ENCODE measurements at regions not wholly inside any gene's neighbourhood (a gene's known extent, or its start where the extent isn't known, plus 50 kb on each side); places are given as distances from the start of the nearest gene placed in this dataset.

GRCh38 chr7:142557971-142558582, 191.2 kb upstream of the PRSS1 start:
- Histone ChIP-seq H3K4me1 (no peaks in the 10 kb centered on the region), H3K4me3 (no peak overlapping the region), H3K9me3 (no peaks in the 10 kb centered on the region), H3K27me3 (peaks cover 6% of the 10 kb centered on the region), H3K27ac (no peak overlapping the region), H3K36me3 (no peaks in the 10 kb centered on the region)
- DNase-seq, result peak; percentile 50
- intact Hi-C loops (cut with DNase I; ENCODE audit: low total_unique reads) (no loop called here), in situ Hi-C loops (cut with MboI; ENCODE audit: low pct_ligation_motif_present in 1 of 4, low pct_unique_long_range_greater_than_20kb in 1 of 4, low sequenced_read_pairs in 3 of 4) (no loop called here)
- WGBS, 2 donors (ENCODE audit: low coverage in 1 of 2), result 37% methylated on average over 5 of the region's 5 CpGs; no CpG with 5 or more reads in 1 of the 2 donors
- TF ChIP-seq POLR2A (IDR thresholded peaks at IDR 0.05) (no peak), POLR2AphosphoS5 (IDR thresholded peaks at IDR 0.05) (no peak), EP300 (IDR thresholded peaks at IDR 0.05; ENCODE audit: low read depth) (no peak)
- TF ChIP-seq, protein P1, sequence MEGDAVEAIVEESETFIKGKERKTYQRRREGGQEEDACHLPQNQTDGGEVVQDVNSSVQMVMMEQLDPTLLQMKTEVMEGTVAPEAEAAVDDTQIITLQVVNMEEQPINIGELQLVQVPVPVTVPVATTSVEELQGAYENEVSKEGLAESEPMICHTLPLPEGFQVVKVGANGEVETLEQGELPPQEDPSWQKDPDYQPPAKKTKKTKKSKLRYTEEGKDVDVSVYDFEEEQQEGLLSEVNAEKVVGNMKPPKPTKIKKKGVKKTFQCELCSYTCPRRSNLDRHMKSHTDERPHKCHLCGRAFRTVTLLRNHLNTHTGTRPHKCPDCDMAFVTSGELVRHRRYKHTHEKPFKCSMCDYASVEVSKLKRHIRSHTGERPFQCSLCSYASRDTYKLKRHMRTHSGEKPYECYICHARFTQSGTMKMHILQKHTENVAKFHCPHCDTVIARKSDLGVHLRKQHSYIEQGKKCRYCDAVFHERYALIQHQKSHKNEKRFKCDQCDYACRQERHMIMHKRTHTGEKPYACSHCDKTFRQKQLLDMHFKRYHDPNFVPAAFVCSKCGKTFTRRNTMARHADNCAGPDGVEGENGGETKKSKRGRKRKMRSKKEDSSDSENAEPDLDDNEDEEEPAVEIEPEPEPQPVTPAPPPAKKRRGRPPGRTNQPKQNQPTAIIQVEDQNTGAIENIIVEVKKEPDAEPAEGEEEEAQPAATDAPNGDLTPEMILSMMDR (IDR thresholded peaks at IDR 0.05), result peak; percentile 39 to 63 (median 51)

- Histone ChIP-seq H3K27me3 (peaks cover 6% of the 10 kb centered on the region), H3K4me3 (no peak overlapping the region), H3K4me1 (no peaks in the 10 kb centered on the region), H3K9me3 (no peaks in the 10 kb centered on the region), H3K27ac (no peak overlapping the region), H3K36me3 (no peaks in the 10 kb centered on the region)
- DNase-seq, result peak; percentile 18
- 11 to 43% methylated on average over 1 to 5 of the region's 5 CpGs for WGBS, 2 donors (ENCODE audit: low coverage in 1 of 2)
- in situ Hi-C loops (cut with MboI; ENCODE audit: low pct_ligation_motif_present in 1 of 4, low pct_unique_long_range_greater_than_20kb in 1 of 4, low sequenced_read_pairs in 3 of 4) (no loop called here), intact Hi-C loops (cut with DNase I; ENCODE audit: low total_unique reads) (no loop called here)
- TF ChIP-seq EP300 (IDR thresholded peaks at IDR 0.05; ENCODE audit: low read depth), result no peak
- no peak for TF ChIP-seq POLR2A (IDR thresholded peaks at IDR 0.05)
- TF ChIP-seq POLR2AphosphoS5 (IDR thresholded peaks at IDR 0.05), result no peak
- TF ChIP-seq, protein P1 (IDR thresholded peaks at IDR 0.05), result no peak
These were observed 192.5 kb upstream of the PRSS1 start for GRCh38 chr7:142556740-142557139.

- Histone ChIP-seq H3K4me3 (no peak overlapping the region), H3K27me3 (peaks cover 9% of the 10 kb centered on the region), H3K9me3 (no peaks in the 10 kb centered on the region), H3K27ac (no peak overlapping the region), H3K36me3 (no peaks in the 10 kb centered on the region), H3K4me1 (no peaks in the 10 kb centered on the region)
- no peak for TF ChIP-seq EP300 (IDR thresholded peaks at IDR 0.05; ENCODE audit: low read depth)
- TF ChIP-seq, protein P1 (IDR thresholded peaks at IDR 0.05), result no peak
- TF ChIP-seq POLR2AphosphoS5 (IDR thresholded peaks at IDR 0.05), result no peak
- TF ChIP-seq POLR2A (IDR thresholded peaks at IDR 0.05), result no peak
- no peak for DNase-seq
- 53 to 71% methylated on average over 8 to 10 of the region's 10 CpGs for WGBS, 2 donors (ENCODE audit: low coverage in 1 of 2)
- intact Hi-C loops (cut with DNase I; ENCODE audit: low total_unique reads), result no loop called here
- in situ Hi-C loops (cut with MboI; ENCODE audit: low pct_ligation_motif_present in 1 of 4, low pct_unique_long_range_greater_than_20kb in 1 of 4, low sequenced_read_pairs in 3 of 4), result no loop called here
These were observed 194.4 kb upstream of the PRSS1 start for GRCh38 chr7:142554560-142555532.

DNA sequence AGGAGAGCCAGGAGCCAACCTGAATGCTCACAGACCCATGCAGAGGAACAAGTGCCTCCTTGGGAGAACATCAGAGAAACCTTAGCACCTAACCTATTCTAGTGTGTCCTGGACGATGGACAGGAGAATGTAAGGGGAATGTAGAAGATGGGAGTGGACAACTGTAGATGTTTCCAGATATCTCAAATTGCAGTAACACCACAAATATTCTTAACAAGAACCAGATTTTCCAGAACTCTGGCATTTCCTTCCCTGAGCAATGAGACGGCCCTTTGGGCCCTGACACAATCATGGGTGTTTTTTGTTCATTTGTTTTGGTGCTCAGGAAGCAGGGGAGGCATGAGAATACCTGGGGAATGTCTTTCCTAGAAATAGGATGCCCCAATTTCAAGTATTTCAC, 196.1 kb upstream of the PRSS1 start:
- no peak overlapping the region for H3K27ac ChIP-seq
- 80 to 90% methylated on average over 2 of the region's 2 CpGs for WGBS, 2 donors (ENCODE audit: low coverage in 1 of 2)
- in situ Hi-C loops (cut with MboI; ENCODE audit: low pct_ligation_motif_present in 1 of 4, low pct_unique_long_range_greater_than_20kb in 1 of 4, low sequenced_read_pairs in 3 of 4), result no loop called here
- H3K27me3 ChIP-seq, result peaks cover 5% of the 10 kb centered on the region
- no peaks in the 10 kb centered on the region for H3K4me1 ChIP-seq
- no peak overlapping the region for H3K4me3 ChIP-seq
- no peaks in the 10 kb centered on the region for H3K36me3 ChIP-seq
- TF ChIP-seq EP300 (IDR thresholded peaks at IDR 0.05; ENCODE audit: low read depth), result no peak
- no peak for TF ChIP-seq POLR2AphosphoS5 (IDR thresholded peaks at IDR 0.05)
- TF ChIP-seq, protein P1 (IDR thresholded peaks at IDR 0.05), result no peak
- no peak for TF ChIP-seq POLR2A (IDR thresholded peaks at IDR 0.05)
- intact Hi-C loops (cut with DNase I; ENCODE audit: low total_unique reads), result no loop called here
- H3K9me3 ChIP-seq, result no peaks in the 10 kb centered on the region
- no peak for DNase-seq
